IMR-90 (cell line): ENCODE measurements at regions not wholly inside any gene's neighbourhood (a gene's known extent, or its start where the extent isn't known, plus 50 kb on each side); places are given as distances from the start of the nearest gene placed in this dataset.

ENCODE experiments used
- ATAC-seq: fragments of 200-7000 bp; cut with Tn5 transposase; 2 replicates; pipeline ENCODE4 v1.9.1; 2020; ENCODE audit warnings: low read depth, mild to moderate bottlenecking, moderate library complexity
- BruUV-seq: library from RNA; stranded (reverse); fragments of 400-500 nt; replicated peaks from 2 replicates; lab custom pipeline; 2021; lab: Mats Ljungman, UMichigan
- CTCF ChIA-PET: fragments of 300-600 bp; formaldehyde crosslinking; extraction: SDS; loops from one replicate; lab custom pipeline; 2021; ENCODE audit warnings: antibody characterized with exemption; lab: Yijun Ruan, JAX
- POLR2A ChIA-PET: fragments of 300-600 bp; sonication (Branson Sonifier 250); formaldehyde crosslinking; loops from one replicate; lab custom pipeline; 2022; ENCODE audit warnings: antibody characterized with exemption; ENCODE audit not compliant: unreplicated experiment; lab: Charles Lee
- DNase-seq: peaks from one replicate; pipeline ENCODE4 v3.0.0; 2013
- H2AFZ ChIP-seq: replicated peaks from 2 replicates; pipeline ENCODE3; 2013; ENCODE audit warnings: low read length, mild to moderate bottlenecking; ENCODE audit not compliant: poor library complexity
- H2AK5ac ChIP-seq: 2 replicates; pipeline ENCODE4 v1.6.1; 2013; ENCODE audit warnings: low read depth, low read length, inconsistent platforms
- H2AK9ac ChIP-seq: replicated peaks from 2 replicates; pipeline ENCODE3; 2013; ENCODE audit warnings: mild to moderate bottlenecking, low read depth, low read length, moderate library complexity; ENCODE audit not compliant: poor library complexity
- H2BK120ac ChIP-seq: 2 replicates; pipeline ENCODE4 v1.6.1; 2013; ENCODE audit warnings: low read depth, low read length, inconsistent platforms
- H2BK15ac ChIP-seq: 3 replicates; pipeline ENCODE4 v1.6.1; 2013; ENCODE audit warnings: low read depth, low read length, inconsistent platforms
- H2BK20ac ChIP-seq: 2 replicates; pipeline ENCODE4 v1.6.1; 2013; ENCODE audit warnings: low read depth, mild to moderate bottlenecking, inconsistent platforms, low read length, moderate library complexity
- H2BK5ac ChIP-seq: 2 replicates; pipeline ENCODE4 v1.6.1; 2013; ENCODE audit warnings: mild to moderate bottlenecking, low read depth, low read length, inconsistent platforms; ENCODE audit not compliant: poor library complexity, severe bottlenecking
- H3K14ac ChIP-seq: replicated peaks from 2 replicates; pipeline ENCODE4 v1.6.1; 2013; ENCODE audit warnings: low read depth, low read length, inconsistent platforms
- H3K18ac ChIP-seq: 2 replicates; pipeline ENCODE4 v1.6.1; 2013; ENCODE audit warnings: low read depth, low read length, control low read depth
- H3K23ac ChIP-seq: 2 replicates; pipeline ENCODE4 v1.6.1; 2013; ENCODE audit warnings: low read depth, low read length, inconsistent platforms
- H3K27ac ChIP-seq: 2 replicates; pipeline ENCODE4 v1.5.1; 2013; ENCODE audit warnings: mild to moderate bottlenecking, control low read depth, low read length; ENCODE audit not compliant: insufficient read depth
- H3K27me3 ChIP-seq: 2 replicates; pipeline ENCODE4 v1.6.1; 2013; ENCODE audit warnings: low read length; ENCODE audit not compliant: control insufficient read depth, insufficient read depth
- H3K36me3 ChIP-seq: 2 replicates; pipeline ENCODE4 v1.6.1; 2013; ENCODE audit warnings: low read length, mixed read lengths; ENCODE audit not compliant: control insufficient read depth, insufficient read depth
- H3K4ac ChIP-seq: 2 replicates; pipeline ENCODE4 v1.6.1; 2013; ENCODE audit warnings: low read depth, low read length, inconsistent platforms
- H3K4me1 ChIP-seq: 2 replicates; pipeline ENCODE4 v1.6.1; 2013; ENCODE audit warnings: low read length, mixed read lengths; ENCODE audit not compliant: control insufficient read depth, insufficient read depth
- H3K4me2 ChIP-seq: 2 replicates; pipeline ENCODE4 v1.6.1; 2013; ENCODE audit warnings: low read depth, mild to moderate bottlenecking, control low read depth, low read length, moderate library complexity
- H3K4me3 ChIP-seq: 2 replicates; pipeline ENCODE4 v1.5.1; 2013; ENCODE audit warnings: low read depth, mild to moderate bottlenecking, control low read depth, low read length, moderate library complexity; ENCODE audit not compliant: insufficient read depth
- H3K56ac ChIP-seq: 2 replicates; pipeline ENCODE4 v1.6.1; 2013; ENCODE audit warnings: low read length, inconsistent platforms; ENCODE audit not compliant: insufficient read depth; ENCODE audit errors: extremely low read depth
- H3K79me1 ChIP-seq, 2 experiments: 2 replicates each; pipeline ENCODE4 v1.6.1; 2013; ENCODE audit warnings: low read length in 2 of 2, inconsistent platforms in 1 of 2, low read depth in 1 of 2
- H3K9ac ChIP-seq: 2 replicates; pipeline ENCODE4 v1.6.1; 2013; ENCODE audit warnings: low read depth, low read length, control low read depth
- H3K9me1 ChIP-seq: 2 replicates; pipeline ENCODE4 v1.6.1; 2013; ENCODE audit warnings: low read length, inconsistent platforms; ENCODE audit not compliant: insufficient read depth
- H3K9me3 ChIP-seq: 2 replicates; pipeline ENCODE4 v1.6.1; 2013; ENCODE audit warnings: low read length; ENCODE audit not compliant: control insufficient read depth, insufficient read depth
- H4K20me1 ChIP-seq: 2 replicates; pipeline ENCODE4 v1.6.1; 2013; ENCODE audit warnings: low read length, inconsistent platforms; ENCODE audit not compliant: insufficient read depth
- H4K5ac ChIP-seq: 2 replicates; pipeline ENCODE4 v1.6.1; 2013; ENCODE audit warnings: mild to moderate bottlenecking, low read depth, low read length, control low read depth
- H4K8ac ChIP-seq, 2 experiments: 2 replicates each; pipeline ENCODE4 v1.6.1; 2013; ENCODE audit warnings: low read depth in 2 of 2, low read length in 2 of 2, control low read depth in 1 of 2, inconsistent platforms in 1 of 2
- H4K91ac ChIP-seq: 2 replicates; pipeline ENCODE4 v1.6.1; 2013; ENCODE audit warnings: low read depth, low read length, inconsistent platforms; ENCODE audit not compliant: insufficient read depth
- BHLHE40 ChIP-seq: fragments of 150-350 bp; IDR thresholded peaks from 2 replicates; pipeline ENCODE4 v1.6.1; 2016; ENCODE audit warnings: mild to moderate bottlenecking, low read depth, low read length
- CEBPB ChIP-seq: IDR thresholded peaks from 2 replicates; pipeline ENCODE4 v1.6.1; 2012; ENCODE audit warnings: low read depth, low read length, improper control_type of control experiment
- CHD1 ChIP-seq: IDR thresholded peaks from 2 replicates; pipeline ENCODE4 v1.6.1; 2012; ENCODE audit warnings: low read depth, low read length, improper control_type of control experiment
- CTCF ChIP-seq: conservative IDR thresholded peaks from 2 replicates; pipeline ENCODE4 v1.5.1; 2012; ENCODE audit warnings: mild to moderate bottlenecking, low read depth, low read length, improper control_type of control experiment
- FOS ChIP-seq: fragments of 150-350 bp; IDR thresholded peaks from 2 replicates; pipeline ENCODE4 v1.6.1; 2016; ENCODE audit warnings: low read depth, low read length
- MAFK ChIP-seq: IDR thresholded peaks from 2 replicates; pipeline ENCODE4 v1.6.1; 2012; ENCODE audit warnings: low read depth, low read length, improper control_type of control experiment
- MAZ ChIP-seq: IDR thresholded peaks from 2 replicates; pipeline ENCODE4 v1.6.1; 2012; ENCODE audit warnings: low read depth, mild to moderate bottlenecking, low read length, improper control_type of control experiment, moderate library complexity, borderline replicate concordance
- MXI1 ChIP-seq: IDR thresholded peaks from 2 replicates; pipeline ENCODE4 v1.6.1; 2012; ENCODE audit warnings: low read depth, mild to moderate bottlenecking, low read length, moderate library complexity, borderline replicate concordance
- NFE2L2 ChIP-seq: fragments of 150-350 bp; IDR thresholded peaks from 2 replicates; pipeline ENCODE4 v1.6.1; 2016; ENCODE audit warnings: low read depth, mild to moderate bottlenecking, low read length
- POLR2A ChIP-seq: IDR thresholded peaks from 2 replicates; pipeline ENCODE4 v1.6.1; 2012; ENCODE audit warnings: mild to moderate bottlenecking, low read depth, low read length
- RAD21 ChIP-seq: IDR thresholded peaks from 2 replicates; pipeline ENCODE4 v1.6.1; 2012; ENCODE audit warnings: low read length, improper control_type of control experiment
- WGBS, 2 experiments: methylation state at CpG; one replicate each; pipeline versions ENCODE4 v1.1.5 to v1.1.7; 2013; ENCODE audit warnings: missing lambda C conversion rate in 2 of 2; ENCODE audit not compliant: insufficient read length in 1 of 2; ENCODE audit errors: extremely low coverage in 2 of 2; 5-methylcytosine and 5-hydroxymethylcytosine counted together
- dilution Hi-C: fragments of 300-500 bp; cut with HindIII; formaldehyde crosslinking; loops from one replicate; pipeline ENCODE4 v1.14.3; 2018; ENCODE audit warnings: low sequenced_read_pairs; ENCODE audit not compliant: unreplicated experiment
- in situ Hi-C: fragments of 300-500 bp; cut with MboI; formaldehyde crosslinking; loops from 3 replicates; pipeline ENCODE4 v1.14.3; 2019; ENCODE audit warnings: low sequenced_read_pairs, inconsistent platforms, mixed read lengths
- intact Hi-C: fragments of 100-400 bp; cut with micrococcal nuclease; formaldehyde crosslinking; loops from 2 replicates; pipeline ENCODE4 v1.10.0; 2022
- TF ChIP-seq, protein P1 (sequence below): fragments of 150-350 bp; IDR thresholded peaks from 2 replicates; pipeline ENCODE4 v1.6.1; 2017; ENCODE audit warnings: mild to moderate bottlenecking, antibody characterized with exemption, low read length, low read depth

DNA sequence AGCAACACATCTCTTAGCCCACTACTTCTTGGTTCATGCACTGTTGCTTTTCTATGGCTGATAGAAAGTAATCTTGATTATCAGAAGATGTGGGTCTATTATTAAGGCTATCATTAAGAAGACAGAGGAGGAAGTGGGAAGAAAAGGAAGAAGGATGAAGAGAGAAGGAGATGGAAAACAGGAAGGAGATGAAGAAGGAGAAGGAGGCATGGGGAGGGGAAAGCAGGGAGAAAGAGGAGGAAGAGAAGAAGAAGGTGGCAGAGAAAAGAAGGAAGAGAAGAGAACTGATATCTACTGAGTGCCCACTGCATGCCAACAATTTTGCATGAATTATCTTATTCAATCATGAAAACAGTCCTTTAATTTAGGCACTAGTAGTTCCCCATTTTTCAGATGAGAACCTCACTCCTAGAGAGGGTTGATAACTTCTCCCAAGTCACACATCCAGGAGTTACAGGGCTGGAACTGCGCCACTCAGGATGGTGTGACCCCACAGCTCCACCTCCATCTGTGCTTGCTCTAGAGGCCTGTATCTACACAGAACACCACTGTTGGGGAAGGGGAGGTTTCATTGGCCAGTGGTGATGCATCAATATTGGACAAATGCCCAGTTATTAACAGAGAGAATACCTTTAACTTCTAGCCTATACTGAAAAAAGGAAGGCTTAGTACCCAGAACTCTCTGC, 147.4 kb downstream of the CXCL12 start:
- no peak overlapping the region for H2BK15ac ChIP-seq
- no peak overlapping the region for H3K4me3 ChIP-seq
- no peak for DNase-seq
- no peaks in the 10 kb centered on the region for H4K20me1 ChIP-seq
- dilution Hi-C loops (no loop called here), in situ Hi-C loops (no loop called here), intact Hi-C loops (no loop called here)
- H2BK120ac ChIP-seq = no peak overlapping the region
- H3K23ac ChIP-seq = no peak overlapping the region
- H4K8ac ChIP-seq = no peak overlapping the region
- BruUV-seq = no TSS peak
- H3K27ac ChIP-seq = no peak overlapping the region
- ChIA-PET CTCF (no interaction called here), POLR2A (no interaction called here)
- TF ChIP-seq POLR2A = no peak
- no peak for TF ChIP-seq CEBPB
- TF ChIP-seq CHD1 = no peak
- TF ChIP-seq CTCF = no peak
- no peak for TF ChIP-seq FOS
- no peak for TF ChIP-seq RAD21
- no peak for TF ChIP-seq BHLHE40
- TF ChIP-seq MAZ = no peak
- no peak for TF ChIP-seq MAFK
- no peak for TF ChIP-seq NFE2L2
- TF ChIP-seq, protein P1, sequence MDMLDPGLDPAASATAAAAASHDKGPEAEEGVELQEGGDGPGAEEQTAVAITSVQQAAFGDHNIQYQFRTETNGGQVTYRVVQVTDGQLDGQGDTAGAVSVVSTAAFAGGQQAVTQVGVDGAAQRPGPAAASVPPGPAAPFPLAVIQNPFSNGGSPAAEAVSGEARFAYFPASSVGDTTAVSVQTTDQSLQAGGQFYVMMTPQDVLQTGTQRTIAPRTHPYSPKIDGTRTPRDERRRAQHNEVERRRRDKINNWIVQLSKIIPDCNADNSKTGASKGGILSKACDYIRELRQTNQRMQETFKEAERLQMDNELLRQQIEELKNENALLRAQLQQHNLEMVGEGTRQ = no peak
- TF ChIP-seq MXI1 = no peak
- no CpG with 5 or more reads among the region's 1 CpG for WGBS, 2 experiments
- no peak overlapping the region for H4K91ac ChIP-seq
- no peaks in the 10 kb centered on the region for H3K9me3 ChIP-seq
- no peaks in the 10 kb centered on the region for H3K9me1 ChIP-seq
- H3K56ac ChIP-seq = no peak overlapping the region
- peaks cover 15% of the 10 kb centered on the region for H3K27me3 ChIP-seq
- H3K36me3 ChIP-seq = no peaks in the 10 kb centered on the region
- no peak overlapping the region for H2AK5ac ChIP-seq
- no peaks in the 10 kb centered on the region for H3K4me1 ChIP-seq
- H3K4me2 ChIP-seq = no peak overlapping the region
- H3K4ac ChIP-seq = no peak overlapping the region
- no peak overlapping the region for H3K18ac ChIP-seq
- H2BK20ac ChIP-seq = no peak overlapping the region
- no peak overlapping the region for H3K9ac ChIP-seq
- no peak overlapping the region for H4K5ac ChIP-seq
- no peak overlapping the region for H2AK9ac ChIP-seq
- no peak overlapping the region for H2BK5ac ChIP-seq
- H3K14ac ChIP-seq = no peak overlapping the region
- no peak for ATAC-seq
- H3K79me1 ChIP-seq = no peaks in the 10 kb centered on the region
- H2AFZ ChIP-seq = no peak overlapping the region
